ENCODE measurements at regions not wholly inside any gene's neighbourhood (a gene's known extent, or its start where the extent isn't known, plus 50 kb on each side); places are given as distances from the start of the nearest gene placed in this dataset.

DNA sequence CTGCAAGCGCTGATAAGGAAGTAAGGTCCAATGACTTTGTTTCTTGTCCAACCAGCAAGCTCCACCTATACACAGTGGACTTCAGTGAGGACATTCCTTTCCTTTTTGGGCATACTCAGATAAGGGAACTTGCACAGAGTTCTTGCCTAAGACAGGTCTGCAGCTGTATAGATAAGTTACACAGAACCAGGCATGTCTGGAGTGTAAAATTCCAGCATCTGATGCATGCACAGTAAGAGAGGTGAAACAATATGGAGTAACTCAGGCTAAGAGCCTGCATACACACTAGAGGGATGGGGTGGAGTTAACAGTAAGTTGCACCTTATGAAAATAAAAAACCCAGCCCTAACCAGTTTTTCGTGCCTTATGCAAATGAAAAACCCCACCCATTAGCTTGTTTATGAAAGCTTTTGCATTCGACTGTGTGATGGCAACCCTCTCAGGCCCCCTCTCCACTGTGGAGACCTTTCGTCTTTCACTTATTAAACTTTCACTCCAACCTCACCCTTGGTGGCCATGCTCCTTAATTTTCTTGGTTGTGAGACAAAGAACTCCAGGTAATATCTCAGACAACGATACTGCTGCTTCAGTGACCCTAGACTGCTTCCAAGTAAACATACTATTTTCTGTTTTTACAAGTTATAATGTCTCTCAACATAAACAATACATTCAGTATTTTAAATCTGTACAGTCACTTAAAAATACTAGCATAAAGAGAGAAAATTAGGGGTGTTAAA lies 2859.0 kb upstream of the PCDH20 start:
- H3K27ac ChIP-seq (ENCODE audit: low read depth) = no peak overlapping the region
- no peaks in the 10 kb centered on the region for H3K79me2 ChIP-seq (replicated peaks; ENCODE audit: insufficient read depth)
- Mint-ChIP-seq H3K9me3 (peaks cover 15% of the 10 kb centered on the region), H3K27me3 (ENCODE audit: insufficient read depth, low read depth, poor library complexity) (no peaks in the 10 kb centered on the region), H3K27ac (no peak overlapping the region), H3K4me3 (no peak overlapping the region), H3K4me1 (no peaks in the 10 kb centered on the region), H3K36me3 (ENCODE audit: low read depth) (peaks cover 5% of the 10 kb centered on the region; the same call in 2 of the 3 replicates)
- TF ChIP-seq NANOG (IDR thresholded peaks at IDR 0.05; ENCODE audit: borderline replicate concordance) (no peak), POLR2AphosphoS5 (IDR thresholded peaks at IDR 0.05; ENCODE audit: low read depth) (no peak), CTCF (conservative IDR thresholded peaks at IDR 0.05; ENCODE audit: low read depth in 2 of 2) (no peak), STAT1 (IDR thresholded peaks at IDR 0.05; ENCODE audit: unreplicated experiment) (no peak), ZNF331 (CRISPR knock-in tag; IDR thresholded peaks at IDR 0.05; ENCODE audit: low read depth) (no peak)
- TF ChIP-seq, protein P1, sequence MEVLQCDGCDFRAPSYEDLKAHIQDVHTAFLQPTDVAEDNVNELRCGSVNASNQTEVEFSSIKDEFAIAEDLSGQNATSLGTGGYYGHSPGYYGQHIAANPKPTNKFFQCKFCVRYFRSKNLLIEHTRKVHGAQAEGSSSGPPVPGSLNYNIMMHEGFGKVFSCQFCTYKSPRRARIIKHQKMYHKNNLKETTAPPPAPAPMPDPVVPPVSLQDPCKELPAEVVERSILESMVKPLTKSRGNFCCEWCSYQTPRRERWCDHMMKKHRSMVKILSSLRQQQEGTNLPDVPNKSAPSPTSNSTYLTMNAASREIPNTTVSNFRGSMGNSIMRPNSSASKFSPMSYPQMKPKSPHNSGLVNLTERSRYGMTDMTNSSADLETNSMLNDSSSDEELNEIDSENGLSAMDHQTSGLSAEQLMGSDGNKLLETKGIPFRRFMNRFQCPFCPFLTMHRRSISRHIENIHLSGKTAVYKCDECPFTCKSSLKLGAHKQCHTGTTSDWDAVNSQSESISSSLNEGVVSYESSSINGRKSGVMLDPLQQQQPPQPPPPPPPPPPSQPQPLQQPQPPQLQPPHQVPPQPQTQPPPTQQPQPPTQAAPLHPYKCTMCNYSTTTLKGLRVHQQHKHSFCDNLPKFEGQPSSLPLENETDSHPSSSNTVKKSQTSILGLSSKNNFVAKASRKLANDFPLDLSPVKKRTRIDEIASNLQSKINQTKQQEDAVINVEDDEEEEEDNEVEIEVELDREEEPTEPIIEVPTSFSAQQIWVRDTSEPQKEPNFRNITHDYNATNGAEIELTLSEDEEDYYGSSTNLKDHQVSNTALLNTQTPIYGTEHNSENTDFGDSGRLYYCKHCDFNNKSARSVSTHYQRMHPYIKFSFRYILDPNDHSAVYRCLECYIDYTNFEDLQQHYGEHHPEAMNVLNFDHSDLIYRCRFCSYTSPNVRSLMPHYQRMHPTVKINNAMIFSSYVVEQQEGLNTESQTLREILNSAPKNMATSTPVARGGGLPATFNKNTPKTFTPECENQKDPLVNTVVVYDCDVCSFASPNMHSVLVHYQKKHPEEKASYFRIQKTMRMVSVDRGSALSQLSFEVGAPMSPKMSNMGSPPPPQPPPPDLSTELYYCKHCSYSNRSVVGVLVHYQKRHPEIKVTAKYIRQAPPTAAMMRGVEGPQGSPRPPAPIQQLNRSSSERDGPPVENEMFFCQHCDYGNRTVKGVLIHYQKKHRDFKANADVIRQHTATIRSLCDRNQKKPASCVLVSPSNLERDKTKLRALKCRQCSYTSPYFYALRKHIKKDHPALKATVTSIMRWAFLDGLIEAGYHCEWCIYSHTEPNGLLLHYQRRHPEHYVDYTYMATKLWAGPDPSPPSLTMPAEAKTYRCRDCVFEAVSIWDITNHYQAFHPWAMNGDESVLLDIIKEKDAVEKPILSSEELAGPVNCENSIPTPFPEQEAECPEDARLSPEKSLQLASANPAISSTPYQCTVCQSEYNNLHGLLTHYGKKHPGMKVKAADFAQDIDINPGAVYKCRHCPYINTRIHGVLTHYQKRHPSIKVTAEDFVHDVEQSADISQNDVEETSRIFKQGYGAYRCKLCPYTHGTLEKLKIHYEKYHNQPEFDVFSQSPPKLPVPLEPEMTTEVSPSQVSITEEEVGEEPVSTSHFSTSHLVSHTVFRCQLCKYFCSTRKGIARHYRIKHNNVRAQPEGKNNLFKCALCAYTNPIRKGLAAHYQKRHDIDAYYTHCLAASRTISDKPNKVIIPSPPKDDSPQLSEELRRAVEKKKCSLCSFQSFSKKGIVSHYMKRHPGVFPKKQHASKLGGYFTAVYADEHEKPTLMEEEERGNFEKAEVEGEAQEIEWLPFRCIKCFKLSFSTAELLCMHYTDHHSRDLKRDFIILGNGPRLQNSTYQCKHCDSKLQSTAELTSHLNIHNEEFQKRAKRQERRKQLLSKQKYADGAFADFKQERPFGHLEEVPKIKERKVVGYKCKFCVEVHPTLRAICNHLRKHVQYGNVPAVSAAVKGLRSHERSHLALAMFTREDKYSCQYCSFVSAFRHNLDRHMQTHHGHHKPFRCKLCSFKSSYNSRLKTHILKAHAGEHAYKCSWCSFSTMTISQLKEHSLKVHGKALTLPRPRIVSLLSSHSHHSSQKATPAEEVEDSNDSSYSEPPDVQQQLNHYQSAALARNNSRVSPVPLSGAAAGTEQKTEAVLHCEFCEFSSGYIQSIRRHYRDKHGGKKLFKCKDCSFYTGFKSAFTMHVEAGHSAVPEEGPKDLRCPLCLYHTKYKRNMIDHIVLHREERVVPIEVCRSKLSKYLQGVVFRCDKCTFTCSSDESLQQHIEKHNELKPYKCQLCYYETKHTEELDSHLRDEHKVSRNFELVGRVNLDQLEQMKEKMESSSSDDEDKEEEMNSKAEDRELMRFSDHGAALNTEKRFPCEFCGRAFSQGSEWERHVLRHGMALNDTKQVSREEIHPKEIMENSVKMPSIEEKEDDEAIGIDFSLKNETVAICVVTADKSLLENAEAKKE (CRISPR knock-in tag; IDR thresholded peaks at IDR 0.05) = no peak
- TF ChIP-seq, protein P2, sequence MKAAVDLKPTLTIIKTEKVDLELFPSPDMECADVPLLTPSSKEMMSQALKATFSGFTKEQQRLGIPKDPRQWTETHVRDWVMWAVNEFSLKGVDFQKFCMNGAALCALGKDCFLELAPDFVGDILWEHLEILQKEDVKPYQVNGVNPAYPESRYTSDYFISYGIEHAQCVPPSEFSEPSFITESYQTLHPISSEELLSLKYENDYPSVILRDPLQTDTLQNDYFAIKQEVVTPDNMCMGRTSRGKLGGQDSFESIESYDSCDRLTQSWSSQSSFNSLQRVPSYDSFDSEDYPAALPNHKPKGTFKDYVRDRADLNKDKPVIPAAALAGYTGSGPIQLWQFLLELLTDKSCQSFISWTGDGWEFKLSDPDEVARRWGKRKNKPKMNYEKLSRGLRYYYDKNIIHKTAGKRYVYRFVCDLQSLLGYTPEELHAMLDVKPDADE (IDR thresholded peaks at IDR 0.05) = no peak
- H3F3A ChIP-seq (replicated peaks; ENCODE audit: low read depth) = no peaks in the 10 kb centered on the region
- no peak overlapping the region for H2AFZ ChIP-seq
- no peak for DNase-seq (ENCODE audit: low spot score)
- no peaks in the 10 kb centered on the region for H3K27me3 ChIP-seq (ENCODE audit: insufficient read depth)
- no peaks in the 10 kb centered on the region for H4K20me1 ChIP-seq (replicated peaks; ENCODE audit: insufficient read depth)
- no peak overlapping the region for H3K4me3 ChIP-seq
- H3K9me2 ChIP-seq (ENCODE audit: insufficient read depth) = no peaks in the 10 kb centered on the region
- ATAC-seq = no peak
- H3K4me1 ChIP-seq (ENCODE audit: insufficient read depth) = no peaks in the 10 kb centered on the region
- no peak overlapping the region for H3K4me2 ChIP-seq
- H3K36me3 ChIP-seq (ENCODE audit: insufficient read depth) = peaks cover 8% of the 10 kb centered on the region

All from GM23338 (cell line).